Ishikawa (cell line): ENCODE measurements at regions not wholly inside any gene's neighbourhood (a gene's known extent, or its start where the extent isn't known, plus 50 kb on each side); places are given as distances from the start of the nearest gene placed in this dataset.

ENCODE experiments used
- CEBPB ChIP-seq: IDR thresholded peaks from 2 replicates; pipeline ENCODE4 v1.6.1; 2012
- CREB1 ChIP-seq: IDR thresholded peaks from 2 replicates; pipeline ENCODE4 v1.6.1; 2012; ENCODE audit warnings: low read depth
- EP300 ChIP-seq: IDR thresholded peaks from 2 replicates; pipeline ENCODE4 v1.6.1; 2012; ENCODE audit warnings: borderline replicate concordance
- FOXM1 ChIP-seq: IDR thresholded peaks from 2 replicates; pipeline ENCODE4 v1.6.1; 2012; ENCODE audit warnings: low read depth, borderline replicate concordance
- NFIC ChIP-seq: IDR thresholded peaks from 2 replicates; pipeline ENCODE4 v1.6.1; 2012
- RAD21 ChIP-seq: IDR thresholded peaks from 2 replicates; pipeline ENCODE4 v1.6.1; 2012; ENCODE audit warnings: low read depth
- TAF1 ChIP-seq: IDR thresholded peaks from 2 replicates; pipeline ENCODE4 v1.6.1; 2012; ENCODE audit warnings: low read depth, mild to moderate bottlenecking
- YY1 ChIP-seq: IDR thresholded peaks from 2 replicates; pipeline ENCODE4 v1.6.1; 2012; ENCODE audit warnings: low read depth
- TF ChIP-seq, protein P1 (sequence below): IDR thresholded peaks from 2 replicates; pipeline ENCODE4 v1.6.1; 2012; ENCODE audit warnings: low read depth, mild to moderate bottlenecking
- TF ChIP-seq, protein P2 (sequence below): IDR thresholded peaks from 2 replicates; pipeline ENCODE4 v1.6.1; 2012
- TF ChIP-seq, protein P3 (sequence below): IDR thresholded peaks from 2 replicates; pipeline ENCODE4 v1.6.1; 2012

DNA sequence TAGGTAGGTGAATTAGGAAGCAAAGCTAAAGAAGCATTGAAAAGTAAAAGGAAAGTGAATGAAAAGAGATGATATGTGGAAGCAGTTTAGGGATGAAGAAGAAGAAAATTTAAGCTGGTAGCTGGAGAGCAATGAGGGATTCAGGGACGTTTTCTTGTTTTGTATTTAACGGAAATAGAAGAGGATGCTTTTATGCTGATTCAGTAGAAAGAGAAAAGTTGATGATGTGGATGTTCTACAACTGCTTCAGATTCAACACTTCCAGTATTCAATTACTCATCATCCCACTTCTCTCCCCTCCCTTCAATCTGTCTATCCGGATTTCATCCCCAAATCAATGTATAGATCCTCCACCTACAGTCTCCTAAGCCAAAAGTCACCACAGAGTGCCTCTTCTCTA is 448.2 kb upstream of the CCDC54 start:
- TF ChIP-seq, protein P1, sequence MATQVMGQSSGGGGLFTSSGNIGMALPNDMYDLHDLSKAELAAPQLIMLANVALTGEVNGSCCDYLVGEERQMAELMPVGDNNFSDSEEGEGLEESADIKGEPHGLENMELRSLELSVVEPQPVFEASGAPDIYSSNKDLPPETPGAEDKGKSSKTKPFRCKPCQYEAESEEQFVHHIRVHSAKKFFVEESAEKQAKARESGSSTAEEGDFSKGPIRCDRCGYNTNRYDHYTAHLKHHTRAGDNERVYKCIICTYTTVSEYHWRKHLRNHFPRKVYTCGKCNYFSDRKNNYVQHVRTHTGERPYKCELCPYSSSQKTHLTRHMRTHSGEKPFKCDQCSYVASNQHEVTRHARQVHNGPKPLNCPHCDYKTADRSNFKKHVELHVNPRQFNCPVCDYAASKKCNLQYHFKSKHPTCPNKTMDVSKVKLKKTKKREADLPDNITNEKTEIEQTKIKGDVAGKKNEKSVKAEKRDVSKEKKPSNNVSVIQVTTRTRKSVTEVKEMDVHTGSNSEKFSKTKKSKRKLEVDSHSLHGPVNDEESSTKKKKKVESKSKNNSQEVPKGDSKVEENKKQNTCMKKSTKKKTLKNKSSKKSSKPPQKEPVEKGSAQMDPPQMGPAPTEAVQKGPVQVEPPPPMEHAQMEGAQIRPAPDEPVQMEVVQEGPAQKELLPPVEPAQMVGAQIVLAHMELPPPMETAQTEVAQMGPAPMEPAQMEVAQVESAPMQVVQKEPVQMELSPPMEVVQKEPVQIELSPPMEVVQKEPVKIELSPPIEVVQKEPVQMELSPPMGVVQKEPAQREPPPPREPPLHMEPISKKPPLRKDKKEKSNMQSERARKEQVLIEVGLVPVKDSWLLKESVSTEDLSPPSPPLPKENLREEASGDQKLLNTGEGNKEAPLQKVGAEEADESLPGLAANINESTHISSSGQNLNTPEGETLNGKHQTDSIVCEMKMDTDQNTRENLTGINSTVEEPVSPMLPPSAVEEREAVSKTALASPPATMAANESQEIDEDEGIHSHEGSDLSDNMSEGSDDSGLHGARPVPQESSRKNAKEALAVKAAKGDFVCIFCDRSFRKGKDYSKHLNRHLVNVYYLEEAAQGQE = no peak
- TF ChIP-seq EP300 = no peak
- TF ChIP-seq FOXM1 = no peak
- TF ChIP-seq CREB1 = no peak
- no peak for TF ChIP-seq TAF1
- TF ChIP-seq CEBPB = no peak
- no peak for TF ChIP-seq RAD21
- TF ChIP-seq NFIC = no peak
- no peak for TF ChIP-seq YY1
- TF ChIP-seq, protein P2, sequence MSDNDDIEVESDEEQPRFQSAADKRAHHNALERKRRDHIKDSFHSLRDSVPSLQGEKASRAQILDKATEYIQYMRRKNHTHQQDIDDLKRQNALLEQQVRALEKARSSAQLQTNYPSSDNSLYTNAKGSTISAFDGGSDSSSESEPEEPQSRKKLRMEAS = no peak
- TF ChIP-seq, protein P3, sequence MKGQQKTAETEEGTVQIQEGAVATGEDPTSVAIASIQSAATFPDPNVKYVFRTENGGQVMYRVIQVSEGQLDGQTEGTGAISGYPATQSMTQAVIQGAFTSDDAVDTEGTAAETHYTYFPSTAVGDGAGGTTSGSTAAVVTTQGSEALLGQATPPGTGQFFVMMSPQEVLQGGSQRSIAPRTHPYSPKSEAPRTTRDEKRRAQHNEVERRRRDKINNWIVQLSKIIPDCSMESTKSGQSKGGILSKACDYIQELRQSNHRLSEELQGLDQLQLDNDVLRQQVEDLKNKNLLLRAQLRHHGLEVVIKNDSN = no peak
